ENCODE measurements at regions not wholly inside any gene's neighbourhood (a gene's known extent, or its start where the extent isn't known, plus 50 kb on each side); places are given as distances from the start of the nearest gene placed in this dataset.

DNA sequence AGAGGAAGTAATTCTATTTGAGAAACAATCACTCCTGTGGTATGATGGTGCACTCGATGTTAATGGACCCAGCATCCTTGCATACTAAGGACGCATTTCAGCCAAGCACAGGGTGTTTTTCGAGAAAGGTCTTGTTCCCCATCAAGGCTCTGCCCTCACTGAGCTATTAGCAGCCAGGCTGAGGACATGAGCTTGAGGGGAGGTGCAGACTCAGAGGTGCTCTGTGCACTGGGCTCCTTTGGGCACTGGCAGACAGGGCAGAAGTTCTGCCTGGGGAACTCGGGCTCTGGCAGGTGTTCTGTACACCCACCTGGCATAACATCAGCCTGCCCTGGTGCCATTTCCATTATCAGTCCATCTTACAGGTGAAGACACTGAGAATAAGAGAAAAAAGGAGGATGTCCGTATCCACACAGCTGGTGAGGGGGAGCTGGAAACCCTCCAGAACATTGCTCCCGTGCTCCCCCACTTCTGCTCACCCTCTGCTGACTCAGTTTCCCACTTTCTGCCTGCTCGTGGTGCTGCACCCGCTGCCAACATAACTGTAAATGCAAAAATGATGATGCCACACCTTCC lies 92.7 kb upstream of the RET start (continued):
- TF ChIP-seq, protein P1, sequence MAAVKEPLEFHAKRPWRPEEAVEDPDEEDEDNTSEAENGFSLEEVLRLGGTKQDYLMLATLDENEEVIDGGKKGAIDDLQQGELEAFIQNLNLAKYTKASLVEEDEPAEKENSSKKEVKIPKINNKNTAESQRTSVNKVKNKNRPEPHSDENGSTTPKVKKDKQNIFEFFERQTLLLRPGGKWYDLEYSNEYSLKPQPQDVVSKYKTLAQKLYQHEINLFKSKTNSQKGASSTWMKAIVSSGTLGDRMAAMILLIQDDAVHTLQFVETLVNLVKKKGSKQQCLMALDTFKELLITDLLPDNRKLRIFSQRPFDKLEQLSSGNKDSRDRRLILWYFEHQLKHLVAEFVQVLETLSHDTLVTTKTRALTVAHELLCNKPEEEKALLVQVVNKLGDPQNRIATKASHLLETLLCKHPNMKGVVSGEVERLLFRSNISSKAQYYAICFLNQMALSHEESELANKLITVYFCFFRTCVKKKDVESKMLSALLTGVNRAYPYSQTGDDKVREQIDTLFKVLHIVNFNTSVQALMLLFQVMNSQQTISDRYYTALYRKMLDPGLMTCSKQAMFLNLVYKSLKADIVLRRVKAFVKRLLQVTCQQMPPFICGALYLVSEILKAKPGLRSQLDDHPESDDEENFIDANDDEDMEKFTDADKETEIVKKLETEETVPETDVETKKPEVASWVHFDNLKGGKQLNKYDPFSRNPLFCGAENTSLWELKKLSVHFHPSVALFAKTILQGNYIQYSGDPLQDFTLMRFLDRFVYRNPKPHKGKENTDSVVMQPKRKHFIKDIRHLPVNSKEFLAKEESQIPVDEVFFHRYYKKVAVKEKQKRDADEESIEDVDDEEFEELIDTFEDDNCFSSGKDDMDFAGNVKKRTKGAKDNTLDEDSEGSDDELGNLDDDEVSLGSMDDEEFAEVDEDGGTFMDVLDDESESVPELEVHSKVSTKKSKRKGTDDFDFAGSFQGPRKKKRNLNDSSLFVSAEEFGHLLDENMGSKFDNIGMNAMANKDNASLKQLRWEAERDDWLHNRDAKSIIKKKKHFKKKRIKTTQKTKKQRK (IDR thresholded peaks at IDR 0.05; ENCODE audit: low read depth, low read length), result no peak
- TF ChIP-seq CHD1 (IDR thresholded peaks at IDR 0.05; ENCODE audit: low read depth, low read length) (no peak), RELA (IDR thresholded peaks at IDR 0.05; ENCODE audit: borderline replicate concordance, partially characterized antibody) (no peak), EZH2 (IDR thresholded peaks at IDR 0.05; ENCODE audit: borderline replicate concordance, control insufficient read depth, low read depth, low read length) (no peak)
- TF ChIP-seq, protein P2, sequence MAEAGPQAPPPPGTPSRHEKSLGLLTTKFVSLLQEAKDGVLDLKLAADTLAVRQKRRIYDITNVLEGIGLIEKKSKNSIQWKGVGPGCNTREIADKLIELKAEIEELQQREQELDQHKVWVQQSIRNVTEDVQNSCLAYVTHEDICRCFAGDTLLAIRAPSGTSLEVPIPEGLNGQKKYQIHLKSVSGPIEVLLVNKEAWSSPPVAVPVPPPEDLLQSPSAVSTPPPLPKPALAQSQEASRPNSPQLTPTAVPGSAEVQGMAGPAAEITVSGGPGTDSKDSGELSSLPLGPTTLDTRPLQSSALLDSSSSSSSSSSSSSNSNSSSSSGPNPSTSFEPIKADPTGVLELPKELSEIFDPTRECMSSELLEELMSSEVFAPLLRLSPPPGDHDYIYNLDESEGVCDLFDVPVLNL (IDR thresholded peaks at IDR 0.05; ENCODE audit: low read depth, low read length), result no peak
- TF ChIP-seq, protein P3, sequence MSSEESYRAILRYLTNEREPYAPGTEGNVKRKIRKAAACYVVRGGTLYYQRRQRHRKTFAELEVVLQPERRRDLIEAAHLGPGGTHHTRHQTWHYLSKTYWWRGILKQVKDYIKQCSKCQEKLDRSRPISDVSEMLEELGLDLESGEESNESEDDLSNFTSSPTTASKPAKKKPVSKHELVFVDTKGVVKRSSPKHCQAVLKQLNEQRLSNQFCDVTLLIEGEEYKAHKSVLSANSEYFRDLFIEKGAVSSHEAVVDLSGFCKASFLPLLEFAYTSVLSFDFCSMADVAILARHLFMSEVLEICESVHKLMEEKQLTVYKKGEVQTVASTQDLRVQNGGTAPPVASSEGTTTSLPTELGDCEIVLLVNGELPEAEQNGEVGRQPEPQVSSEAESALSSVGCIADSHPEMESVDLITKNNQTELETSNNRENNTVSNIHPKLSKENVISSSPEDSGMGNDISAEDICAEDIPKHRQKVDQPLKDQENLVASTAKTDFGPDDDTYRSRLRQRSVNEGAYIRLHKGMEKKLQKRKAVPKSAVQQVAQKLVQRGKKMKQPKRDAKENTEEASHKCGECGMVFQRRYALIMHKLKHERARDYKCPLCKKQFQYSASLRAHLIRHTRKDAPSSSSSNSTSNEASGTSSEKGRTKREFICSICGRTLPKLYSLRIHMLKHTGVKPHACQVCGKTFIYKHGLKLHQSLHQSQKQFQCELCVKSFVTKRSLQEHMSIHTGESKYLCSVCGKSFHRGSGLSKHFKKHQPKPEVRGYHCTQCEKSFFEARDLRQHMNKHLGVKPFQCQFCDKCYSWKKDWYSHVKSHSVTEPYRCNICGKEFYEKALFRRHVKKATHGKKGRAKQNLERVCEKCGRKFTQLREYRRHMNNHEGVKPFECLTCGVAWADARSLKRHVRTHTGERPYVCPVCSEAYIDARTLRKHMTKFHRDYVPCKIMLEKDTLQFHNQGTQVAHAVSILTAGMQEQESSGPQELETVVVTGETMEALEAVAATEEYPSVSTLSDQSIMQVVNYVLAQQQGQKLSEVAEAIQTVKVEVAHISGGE (CRISPR knock-in tag; IDR thresholded peaks at IDR 0.05), result no peak
- TF ChIP-seq, protein P4, sequence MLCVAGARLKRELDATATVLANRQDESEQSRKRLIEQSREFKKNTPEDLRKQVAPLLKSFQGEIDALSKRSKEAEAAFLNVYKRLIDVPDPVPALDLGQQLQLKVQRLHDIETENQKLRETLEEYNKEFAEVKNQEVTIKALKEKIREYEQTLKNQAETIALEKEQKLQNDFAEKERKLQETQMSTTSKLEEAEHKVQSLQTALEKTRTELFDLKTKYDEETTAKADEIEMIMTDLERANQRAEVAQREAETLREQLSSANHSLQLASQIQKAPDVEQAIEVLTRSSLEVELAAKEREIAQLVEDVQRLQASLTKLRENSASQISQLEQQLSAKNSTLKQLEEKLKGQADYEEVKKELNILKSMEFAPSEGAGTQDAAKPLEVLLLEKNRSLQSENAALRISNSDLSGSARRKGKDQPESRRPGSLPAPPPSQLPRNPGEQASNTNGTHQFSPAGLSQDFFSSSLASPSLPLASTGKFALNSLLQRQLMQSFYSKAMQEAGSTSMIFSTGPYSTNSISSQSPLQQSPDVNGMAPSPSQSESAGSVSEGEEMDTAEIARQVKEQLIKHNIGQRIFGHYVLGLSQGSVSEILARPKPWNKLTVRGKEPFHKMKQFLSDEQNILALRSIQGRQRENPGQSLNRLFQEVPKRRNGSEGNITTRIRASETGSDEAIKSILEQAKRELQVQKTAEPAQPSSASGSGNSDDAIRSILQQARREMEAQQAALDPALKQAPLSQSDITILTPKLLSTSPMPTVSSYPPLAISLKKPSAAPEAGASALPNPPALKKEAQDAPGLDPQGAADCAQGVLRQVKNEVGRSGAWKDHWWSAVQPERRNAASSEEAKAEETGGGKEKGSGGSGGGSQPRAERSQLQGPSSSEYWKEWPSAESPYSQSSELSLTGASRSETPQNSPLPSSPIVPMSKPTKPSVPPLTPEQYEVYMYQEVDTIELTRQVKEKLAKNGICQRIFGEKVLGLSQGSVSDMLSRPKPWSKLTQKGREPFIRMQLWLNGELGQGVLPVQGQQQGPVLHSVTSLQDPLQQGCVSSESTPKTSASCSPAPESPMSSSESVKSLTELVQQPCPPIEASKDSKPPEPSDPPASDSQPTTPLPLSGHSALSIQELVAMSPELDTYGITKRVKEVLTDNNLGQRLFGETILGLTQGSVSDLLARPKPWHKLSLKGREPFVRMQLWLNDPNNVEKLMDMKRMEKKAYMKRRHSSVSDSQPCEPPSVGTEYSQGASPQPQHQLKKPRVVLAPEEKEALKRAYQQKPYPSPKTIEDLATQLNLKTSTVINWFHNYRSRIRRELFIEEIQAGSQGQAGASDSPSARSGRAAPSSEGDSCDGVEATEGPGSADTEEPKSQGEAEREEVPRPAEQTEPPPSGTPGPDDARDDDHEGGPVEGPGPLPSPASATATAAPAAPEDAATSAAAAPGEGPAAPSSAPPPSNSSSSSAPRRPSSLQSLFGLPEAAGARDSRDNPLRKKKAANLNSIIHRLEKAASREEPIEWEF (IDR thresholded peaks at IDR 0.05; ENCODE audit: insufficient replicate concordance, low read depth, low read length), result no peak

Measured in GM12878 (cell line).